ENCODE measurements at regions not wholly inside any gene's neighbourhood (a gene's known extent, or its start where the extent isn't known, plus 50 kb on each side); places are given as distances from the start of the nearest gene placed in this dataset.
"Not testable (repeated sequence)": the region's sequence is repeated elsewhere in the genome, so short reads cannot be mapped to it uniquely, and the experiment has no call there.

GRCh38 chr13:61358599-61358998 lies 57.0 kb downstream of the PCDH20 start:
- peak; percentile 15 for DNase-seq

GRCh38 chr13:61350341-61350740 lies 65.3 kb downstream of the PCDH20 start:
- DNase-seq = no peak

- no peak for DNase-seq
Measured at GRCh38 chr13:61339054-61339621, 76.5 kb downstream of the PCDH20 start.

- DNase-seq = no peak
Measured at GRCh38 chr13:61316647-61317046, 99.0 kb downstream of the PCDH20 start.

GRCh38 chr13:61294467-61295191 lies 121.0 kb downstream of the PCDH20 start:
- peak; percentile 17 for DNase-seq

- no peak for DNase-seq
Measured at GRCh38 chr13:61286148-61286745, 129.4 kb downstream of the PCDH20 start.

GRCh38 chr13:61277586-61278276 lies 137.9 kb downstream of the PCDH20 start:
- no peak for DNase-seq

- no peak for DNase-seq
Measured at GRCh38 chr13:61277088-61277487, 138.6 kb downstream of the PCDH20 start.

GRCh38 chr13:61276401-61276800 lies 139.2 kb downstream of the PCDH20 start:
- no peak for DNase-seq

- no peak for DNase-seq
Measured at GRCh38 chr13:61275736-61276135, 139.9 kb downstream of the PCDH20 start.

GRCh38 chr13:61275251-61275650 lies 140.4 kb downstream of the PCDH20 start:
- no peak for DNase-seq

GRCh38 chr13:61266896-61267295 lies 148.8 kb downstream of the PCDH20 start:
- DNase-seq = not testable (repeated sequence)

- no peak for DNase-seq
Measured at GRCh38 chr13:61261746-61262472, 153.7 kb downstream of the PCDH20 start.

GRCh38 chr13:61258185-61258584 lies 157.5 kb downstream of the PCDH20 start:
- DNase-seq = no peak

GRCh38 chr13:61255040-61255796 lies 160.4 kb downstream of the PCDH20 start:
- no peak for DNase-seq

- no peak for DNase-seq
Measured at GRCh38 chr13:61253105-61253877, 162.4 kb downstream of the PCDH20 start.

- DNase-seq = no peak
Measured at GRCh38 chr13:61252213-61252612, 163.4 kb downstream of the PCDH20 start.

- no peak for DNase-seq
Measured at GRCh38 chr13:61247149-61247936, 168.3 kb downstream of the PCDH20 start.

GRCh38 chr13:61246351-61246750 lies 169.3 kb downstream of the PCDH20 start:
- DNase-seq = no peak

GRCh38 chr13:61215601-61216000 lies 200.0 kb downstream of the PCDH20 start:
- DNase-seq = no peak

GRCh38 chr13:61215116-61215515 lies 200.5 kb downstream of the PCDH20 start:
- no peak for DNase-seq
